AG09309 (cell line): ENCODE measurements at regions not wholly inside any gene's neighbourhood (a gene's known extent, or its start where the extent isn't known, plus 50 kb on each side); places are given as distances from the start of the nearest gene placed in this dataset.
A peak's percentile ranks its signal among the peaks of the same experiment; 100 is the strongest.

Experiments
- DNase-seq: peaks from one replicate; pipeline ENCODE4 v3.0.0-alpha.2; 2010; ENCODE audit warnings: low read depth
- H3K4me3 ChIP-seq: 2 replicates; pipeline ENCODE4 v1.5.1; 2011; ENCODE audit warnings: mild to moderate bottlenecking, low read depth, low read length, moderate library complexity; ENCODE audit not compliant: control insufficient read depth
- CTCF ChIP-seq: IDR thresholded peaks from 2 replicates; pipeline ENCODE4 v1.5.1; 2011; ENCODE audit warnings: mild to moderate bottlenecking, low read depth, low read length, inconsistent platforms; ENCODE audit not compliant: insufficient read depth, control insufficient read depth; ENCODE audit errors: missing control alignments

- no peak for TF ChIP-seq CTCF
- H3K4me3 ChIP-seq, result no peak overlapping the region
- peak; percentile 59 for DNase-seq
These were observed 49.9 kb upstream of the BMP5 start for GRCh38 chr6:55925292-55925691.
